ENCODE measurements at regions not wholly inside any gene's neighbourhood (a gene's known extent, or its start where the extent isn't known, plus 50 kb on each side); places are given as distances from the start of the nearest gene placed in this dataset.

DNA sequence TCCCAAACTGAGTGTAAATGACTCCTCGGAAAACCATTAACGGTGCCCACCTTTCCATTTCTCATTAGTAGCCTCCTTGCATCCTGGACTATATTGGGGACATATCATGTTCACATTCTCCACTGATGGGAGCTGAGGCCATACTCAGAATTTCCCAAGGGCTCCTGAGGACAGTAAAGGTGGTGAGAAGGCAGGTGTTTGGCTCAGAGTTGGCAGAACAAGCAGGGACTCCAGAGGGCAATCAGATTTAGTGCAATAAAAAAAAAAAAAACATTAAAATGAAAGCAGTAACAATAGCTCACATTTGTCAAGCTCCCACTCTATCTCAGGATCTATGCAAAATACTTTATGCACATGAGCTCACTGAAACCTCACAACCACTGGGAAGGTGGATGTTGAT, 401.4 kb downstream of the MAFB start:
- TF ChIP-seq POLR2A (IDR thresholded peaks at IDR 0.05; ENCODE audit: low read length) (no peak), GATA1 (IDR thresholded peaks at IDR 0.05; ENCODE audit: low read depth, low read length) (no peak)
